ENCODE measurements at regions not wholly inside any gene's neighbourhood (a gene's known extent, or its start where the extent isn't known, plus 50 kb on each side); places are given as distances from the start of the nearest gene placed in this dataset.

DNA sequence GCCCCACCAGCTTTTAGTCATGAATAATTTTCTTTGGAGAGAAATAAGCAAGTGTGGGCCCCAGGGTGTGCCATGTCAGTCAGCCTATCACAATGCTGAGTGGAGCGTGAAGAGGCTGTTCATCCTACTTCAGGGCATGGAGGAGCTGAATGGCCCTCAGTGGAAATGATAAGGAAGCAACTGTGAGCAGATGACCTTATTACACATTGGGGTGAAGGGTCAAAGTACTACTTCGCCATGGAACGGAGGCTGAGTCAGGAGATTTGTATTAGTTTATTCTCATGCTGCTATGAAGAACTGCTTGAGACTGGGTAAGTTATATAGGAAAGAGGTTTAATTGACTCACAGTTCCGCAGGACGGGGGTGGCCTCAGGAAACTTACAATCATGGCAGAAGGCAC lies 231.0 kb upstream of the ADAMTS16 start:
- no peak overlapping the region for H3K4me3 Mint-ChIP-seq
- DNase-seq, result no peak
- no peak overlapping the region for H3K27ac Mint-ChIP-seq
- TF ChIP-seq CTCF (IDR thresholded peaks at IDR 0.05), result no peak
- H3K36me3 Mint-ChIP-seq (ENCODE audit: low read depth), result no peaks in the 10 kb centered on the region
- H3K27me3 Mint-ChIP-seq, result no peaks in the 10 kb centered on the region
- intact Hi-C loops (cut with micrococcal nuclease), result no loop called here
- ATAC-seq, result no peak
- POLR2A ChIA-PET, result no interaction called here
- no peaks in the 10 kb centered on the region for H3K9me3 Mint-ChIP-seq
- CTCF ChIA-PET, result no interaction called here
- H3K4me1 Mint-ChIP-seq (ENCODE audit: low read depth), result no peaks in the 10 kb centered on the region

GRCh38 chr5:4911646-4912403 lies 228.3 kb upstream of the ADAMTS16 start:
- DNase-seq (no peak), ATAC-seq (no peak)
- H3K27ac Mint-ChIP-seq, result no peak overlapping the region
- intact Hi-C loops (cut with micrococcal nuclease), result no loop called here
- H3K9me3 Mint-ChIP-seq, result no peaks in the 10 kb centered on the region
- H3K4me1 Mint-ChIP-seq (ENCODE audit: low read depth), result no peaks in the 10 kb centered on the region
- no peaks in the 10 kb centered on the region for H3K36me3 Mint-ChIP-seq (ENCODE audit: low read depth)
- no peaks in the 10 kb centered on the region for H3K27me3 Mint-ChIP-seq
- POLR2A ChIA-PET, result no interaction called here
- H3K4me3 Mint-ChIP-seq, result no peak overlapping the region
- CTCF ChIA-PET, result no interaction called here
- TF ChIP-seq CTCF (IDR thresholded peaks at IDR 0.05), result no peak

GRCh38 chr5:4921929-4922328 lies 218.2 kb upstream of the ADAMTS16 start:
- POLR2A ChIA-PET, result no interaction called here
- CTCF ChIA-PET, result no interaction called here

GRCh38 chr5:4924577-4924976 lies 215.6 kb upstream of the ADAMTS16 start:
- TF ChIP-seq CTCF (IDR thresholded peaks at IDR 0.05), result no peak
- no peaks in the 10 kb centered on the region for H3K9me3 Mint-ChIP-seq
- intact Hi-C loops (cut with micrococcal nuclease), result no loop called here

More at GRCh38 chr5:4921929-4922328, 218.2 kb upstream of the ADAMTS16 start:
- no peak for TF ChIP-seq CTCF (IDR thresholded peaks at IDR 0.05)
- intact Hi-C loops (cut with micrococcal nuclease), result no loop called here
- Mint-ChIP-seq H3K36me3 (ENCODE audit: low read depth) (no peaks in the 10 kb centered on the region), H3K9me3 (no peaks in the 10 kb centered on the region), H3K27me3 (no peaks in the 10 kb centered on the region), H3K4me3 (no peak overlapping the region), H3K4me1 (ENCODE audit: low read depth) (no peaks in the 10 kb centered on the region), H3K27ac (no peak overlapping the region)
- DNase-seq (no peak), ATAC-seq (no peak)

DNA sequence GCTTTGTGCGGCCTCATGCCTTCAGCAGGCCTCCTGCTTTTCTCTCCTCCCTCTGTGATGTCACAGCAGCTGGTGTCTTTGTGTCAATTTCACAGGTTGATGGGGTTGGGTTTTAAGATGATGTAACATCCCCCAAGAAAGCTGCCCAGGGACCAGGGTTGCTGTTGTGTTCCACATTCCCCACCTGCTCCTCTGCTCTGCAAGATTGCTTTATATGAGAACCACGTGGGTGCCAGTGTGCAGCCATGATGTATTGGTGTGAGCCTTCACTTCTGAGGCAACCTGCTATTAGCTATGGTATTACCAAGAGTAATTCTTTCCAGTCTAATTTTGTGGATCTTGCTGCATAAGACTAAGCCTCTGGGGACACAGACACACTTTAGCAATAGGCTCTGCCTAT lies 213.0 kb upstream of the ADAMTS16 start:
- DNase-seq, result no peak
- H3K9me3 Mint-ChIP-seq, result no peaks in the 10 kb centered on the region
- H3K4me3 Mint-ChIP-seq, result no peak overlapping the region
- no peaks in the 10 kb centered on the region for H3K4me1 Mint-ChIP-seq (ENCODE audit: low read depth)
- no peak overlapping the region for H3K27ac Mint-ChIP-seq
- no peaks in the 10 kb centered on the region for H3K27me3 Mint-ChIP-seq
- intact Hi-C loops (cut with micrococcal nuclease), result no loop called here
- no peaks in the 10 kb centered on the region for H3K36me3 Mint-ChIP-seq (ENCODE audit: low read depth)
- ATAC-seq, result no peak
- TF ChIP-seq CTCF (IDR thresholded peaks at IDR 0.05), result no peak
- ChIA-PET POLR2A (no interaction called here), CTCF (no interaction called here)

More at GRCh38 chr5:4924577-4924976, 215.6 kb upstream of the ADAMTS16 start:
- ATAC-seq, result no peak
- Mint-ChIP-seq H3K4me1 (ENCODE audit: low read depth) (no peaks in the 10 kb centered on the region), H3K27me3 (no peaks in the 10 kb centered on the region), H3K27ac (no peak overlapping the region), H3K4me3 (no peak overlapping the region), H3K36me3 (ENCODE audit: low read depth) (no peaks in the 10 kb centered on the region)
- CTCF ChIA-PET, result no interaction called here
- POLR2A ChIA-PET, result no interaction called here
- no peak for DNase-seq
